DMS 273 treated with DMSO at 0.1 percent for 48 hours (cell line): ENCODE measurements at regions not wholly inside any gene's neighbourhood (a gene's known extent, or its start where the extent isn't known, plus 50 kb on each side); places are given as distances from the start of the nearest gene placed in this dataset.

ENCODE experiments used
- DNase-seq: peaks from one replicate; lab custom pipeline; 2025; lab: John Stamatoyannopoulos, UW

GRCh38 chr2:237150186-237150585, 64.5 kb downstream of the COPS8 start:
- DNase-seq = no peak

DNA sequence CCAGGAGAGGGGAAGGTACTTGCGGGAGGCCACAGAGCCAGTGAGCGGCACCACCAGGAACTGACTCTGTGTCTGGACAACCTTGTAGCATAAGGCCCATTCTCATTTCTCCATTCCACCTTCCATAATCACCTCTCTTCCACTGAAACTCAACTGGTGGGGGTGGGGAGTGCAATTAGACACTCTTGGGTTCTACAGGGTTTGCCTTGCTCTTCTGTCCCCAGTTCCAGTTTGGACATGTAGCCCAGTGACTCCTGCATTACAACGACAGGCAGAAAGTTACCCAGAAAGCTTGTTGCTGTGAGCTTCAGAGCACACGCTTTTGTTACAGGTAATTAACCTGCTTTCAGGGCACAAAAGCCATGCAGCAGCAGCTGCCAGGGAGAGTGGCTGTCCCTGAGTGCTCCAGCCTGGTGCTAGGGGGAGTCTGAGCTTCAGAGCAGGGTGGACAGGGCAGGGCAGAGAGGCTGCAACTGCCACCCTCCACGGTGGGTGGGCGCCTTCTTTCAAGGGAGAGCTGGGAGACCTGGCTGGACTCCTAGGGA, 65.2 kb downstream of the COPS8 start:
- DNase-seq = no peak

DNA sequence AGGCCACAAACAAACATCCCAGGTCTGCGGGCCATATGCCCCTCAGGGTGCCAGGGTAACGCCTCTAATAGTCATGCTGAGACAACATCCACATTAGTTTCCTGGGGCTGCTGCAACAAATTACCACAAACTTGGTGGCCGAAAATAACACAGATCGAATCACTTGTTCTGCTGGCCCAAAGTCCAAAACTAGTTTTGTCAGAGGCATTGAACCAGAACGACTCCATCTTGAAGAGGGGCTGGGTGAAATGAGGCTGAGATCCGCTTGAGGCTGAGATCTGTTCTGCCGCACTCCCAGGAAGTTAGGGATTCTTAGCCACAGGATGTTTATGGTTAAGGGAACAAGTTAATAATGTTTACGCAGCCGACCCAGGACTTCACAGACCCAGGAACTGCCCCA, 66.7 kb downstream of the COPS8 start:
- DNase-seq = no peak

DNA sequence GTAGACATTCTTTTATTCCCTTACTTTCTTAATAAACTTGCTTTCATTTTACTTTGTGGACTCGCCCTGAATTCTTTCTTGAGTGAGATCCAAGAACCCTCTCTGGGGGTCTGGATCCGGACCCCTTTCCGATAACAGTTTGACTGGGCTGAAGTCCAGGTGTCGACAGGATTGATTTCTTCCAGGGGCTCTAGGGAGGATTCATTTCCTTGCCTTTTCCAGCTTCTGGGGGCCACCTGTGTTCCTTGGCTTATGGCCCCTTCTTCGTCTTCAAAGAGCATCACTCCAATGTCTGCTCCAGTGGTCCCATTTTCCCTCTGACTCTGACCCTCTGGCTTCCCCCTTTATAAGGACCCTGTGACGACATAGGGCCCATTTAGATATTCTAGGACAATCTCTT, 67.5 kb downstream of the COPS8 start:
- no peak for DNase-seq

- no peak for DNase-seq
Observed at GRCh38 chr2:237154082-237154638, 68.5 kb downstream of the COPS8 start.

DNA sequence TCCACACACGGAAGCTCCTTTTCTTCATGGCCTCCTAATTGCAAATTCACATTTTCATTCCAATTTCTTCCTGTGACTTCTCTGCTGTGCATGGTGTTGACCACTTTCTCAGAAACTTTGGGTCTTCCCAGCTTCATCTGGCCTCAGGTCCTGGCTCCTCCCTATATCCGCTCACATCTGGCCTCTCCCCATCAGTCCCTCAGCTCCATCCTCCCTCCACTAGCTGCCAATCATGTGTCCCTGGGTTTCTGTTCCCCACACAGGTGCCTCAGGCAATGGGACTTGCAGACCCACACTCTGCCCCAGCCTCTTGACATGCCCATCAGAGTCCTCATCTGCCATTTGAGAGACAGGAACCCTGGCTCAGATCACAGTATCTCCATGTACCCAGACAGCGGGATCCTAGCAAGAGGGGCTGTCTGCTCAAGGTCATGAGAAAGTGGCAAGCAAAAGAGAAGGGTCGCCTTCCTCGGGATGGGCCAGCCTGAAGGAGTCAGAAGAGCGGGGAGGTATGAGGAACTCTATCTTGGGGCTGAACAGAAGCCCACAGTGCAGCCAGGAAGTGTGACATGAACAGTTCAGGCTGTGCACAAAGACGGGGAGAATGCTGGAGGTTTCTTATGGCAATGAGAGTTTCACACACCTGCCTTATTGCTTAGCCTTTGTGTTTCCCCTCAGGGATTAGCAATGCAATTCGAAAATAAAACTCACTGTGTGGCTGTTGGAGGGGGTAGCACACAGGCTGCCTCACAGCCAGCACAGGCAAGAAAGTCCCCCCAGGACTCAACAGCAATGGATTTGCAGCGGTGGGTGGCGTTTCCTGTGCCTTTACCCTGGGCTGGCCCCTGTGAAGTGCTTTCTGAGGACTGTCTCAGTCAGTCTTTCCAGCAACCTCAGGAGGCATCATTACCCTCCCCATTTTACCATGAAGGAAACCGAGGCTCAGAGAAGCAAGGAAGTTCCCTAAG, 69.5 kb downstream of the COPS8 start:
- DNase-seq = no peak

DNA sequence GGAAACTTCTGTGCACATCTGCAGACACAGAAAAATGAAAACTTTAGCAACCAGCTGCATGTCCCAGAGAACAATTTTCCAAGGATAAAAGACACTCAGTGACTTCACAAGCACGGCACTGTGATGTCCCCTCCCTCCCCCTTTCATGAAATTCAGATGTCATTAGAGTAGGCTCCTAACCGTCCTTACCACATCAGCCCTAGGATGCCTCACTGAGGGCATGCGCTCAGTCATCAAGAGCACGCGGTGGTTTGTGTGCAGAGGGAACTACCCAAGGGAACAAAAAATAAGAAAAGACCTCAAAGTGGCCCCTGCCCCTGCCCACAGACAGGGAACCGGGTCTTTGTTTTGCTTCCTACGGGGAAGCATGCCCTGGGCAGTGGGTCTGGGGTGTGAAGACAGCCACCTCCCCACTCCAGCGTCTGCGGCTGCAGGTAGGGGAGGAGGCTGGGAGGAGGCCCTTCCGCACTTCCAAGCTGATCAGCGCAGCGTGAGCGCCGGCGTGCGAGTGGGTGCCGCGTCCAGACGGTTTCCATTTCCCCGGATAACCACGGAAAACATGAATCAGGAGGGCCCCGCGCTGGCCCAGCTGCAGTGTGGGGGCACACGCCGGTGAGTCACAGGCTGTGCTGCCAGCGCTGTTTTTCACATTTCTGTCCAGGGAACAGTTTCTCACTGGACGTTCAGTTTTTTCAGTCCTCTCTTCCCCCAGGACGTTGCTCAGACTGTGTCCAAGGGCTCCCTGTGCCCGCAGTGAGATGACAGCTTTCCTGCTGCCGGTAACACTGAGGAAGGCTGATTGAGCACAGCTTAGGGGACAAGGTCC, 70.6 kb downstream of the COPS8 start:
- DNase-seq = no peak

- DNase-seq = no peak
Observed at GRCh38 chr2:237156857-237157779, 71.4 kb downstream of the COPS8 start.

DNA sequence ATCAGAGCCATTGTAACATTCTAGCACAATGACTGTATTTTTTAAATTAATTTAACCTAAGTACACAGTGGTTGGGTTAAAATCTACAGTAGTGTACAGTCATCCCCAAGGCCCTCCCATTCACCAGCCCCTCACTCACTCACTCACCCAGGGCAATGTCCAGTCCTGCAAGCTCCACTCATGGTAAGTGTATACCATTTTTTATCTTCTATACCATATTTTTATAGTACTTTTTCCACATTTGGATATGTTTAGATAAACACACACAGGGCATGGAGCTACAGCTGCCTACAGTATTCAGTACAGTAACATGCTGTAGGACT, 72.1 kb downstream of the COPS8 start:
- DNase-seq = no peak

- DNase-seq = no peak
Observed at GRCh38 chr2:237158194-237158593, 72.5 kb downstream of the COPS8 start.

- no peak for DNase-seq
Observed at GRCh38 chr2:237159006-237159911, 73.6 kb downstream of the COPS8 start.

GRCh38 chr2:237160271-237160919, 74.7 kb downstream of the COPS8 start:
- no peak for DNase-seq

- DNase-seq = no peak
Observed at GRCh38 chr2:237161189-237161588, 75.5 kb downstream of the COPS8 start.

DNA sequence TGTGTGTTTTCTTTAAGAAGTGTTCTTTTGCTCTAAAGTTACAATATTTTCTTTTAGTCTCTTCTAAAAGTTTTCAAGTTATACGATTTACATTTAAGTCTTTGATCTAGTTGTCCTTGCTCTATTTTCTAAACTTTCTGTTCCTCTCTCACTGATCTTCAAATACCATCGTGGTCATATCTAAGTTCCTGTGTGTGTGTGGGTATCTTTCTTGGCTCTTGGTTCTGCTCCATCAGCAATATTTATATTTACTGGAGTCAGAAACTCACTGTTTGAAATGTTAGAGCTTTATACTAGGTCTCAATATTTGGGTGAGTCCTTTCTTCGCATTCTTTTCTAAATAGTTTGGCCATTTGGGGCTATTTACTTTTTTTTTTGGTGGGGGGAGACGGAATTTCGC, 77.3 kb downstream of the COPS8 start:
- DNase-seq = no peak

- no peak for DNase-seq
Observed at GRCh38 chr2:237164474-237165042, 78.9 kb downstream of the COPS8 start.

DNA sequence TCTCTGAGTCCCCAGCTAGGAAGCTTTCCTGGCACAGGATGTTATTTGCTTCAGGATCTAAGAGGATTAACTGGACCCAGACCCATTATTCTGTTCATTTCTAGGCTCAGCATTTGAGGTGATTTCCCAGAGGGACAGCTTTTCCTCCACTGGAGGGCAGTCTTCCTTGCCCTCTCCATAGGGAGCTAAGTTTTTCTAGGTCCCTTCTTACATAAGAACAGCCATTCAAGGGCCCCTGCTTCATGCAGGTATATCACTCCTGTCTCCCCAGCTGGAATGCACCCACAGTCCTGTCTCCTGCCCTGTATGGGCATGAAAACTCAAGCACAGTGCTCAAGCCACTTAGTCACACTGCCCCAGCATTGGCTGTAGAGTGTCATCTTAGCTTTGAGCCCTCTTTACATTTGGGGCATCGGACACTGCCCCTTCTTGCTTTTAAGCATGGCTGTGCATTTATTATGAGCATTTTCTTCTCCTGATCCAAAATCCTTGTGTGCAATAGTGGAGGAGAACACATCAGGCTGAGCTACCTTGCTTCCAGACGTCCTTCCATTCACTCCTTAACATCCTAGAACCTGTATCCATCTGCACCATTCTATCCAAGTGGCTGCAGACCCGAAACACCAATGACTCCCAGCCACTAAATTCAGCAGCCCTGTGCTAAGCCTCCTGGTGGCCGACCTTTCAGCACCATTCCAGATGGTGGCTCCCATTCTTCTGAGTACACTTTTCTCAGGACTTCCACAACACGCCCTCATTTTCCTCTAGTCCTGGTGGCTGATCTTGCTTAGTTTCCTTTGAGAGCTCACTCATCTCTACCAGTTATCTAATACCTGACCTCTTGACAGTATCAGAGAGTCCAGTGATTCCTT, 80.0 kb downstream of the COPS8 start:
- DNase-seq = no peak

DNA sequence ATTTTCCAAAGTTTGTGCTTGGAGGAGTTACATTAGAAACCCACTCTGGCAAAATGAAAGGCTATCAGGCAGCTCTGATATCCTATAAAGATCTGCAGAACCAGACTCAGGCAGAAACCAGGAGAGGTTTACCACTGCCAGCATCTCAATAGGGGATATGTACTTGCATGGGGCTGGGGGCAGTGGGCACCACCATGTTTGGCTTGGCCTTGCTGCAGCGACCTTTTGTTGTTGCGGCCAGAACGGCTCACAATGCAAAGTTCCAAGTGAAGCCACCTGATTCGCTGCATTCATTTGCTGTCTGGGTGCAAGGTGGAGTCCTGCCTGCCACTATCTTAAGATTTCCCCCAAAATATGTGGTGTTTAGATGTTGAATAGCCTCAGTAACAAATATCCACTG, 81.3 kb downstream of the COPS8 start:
- no peak for DNase-seq

DNA sequence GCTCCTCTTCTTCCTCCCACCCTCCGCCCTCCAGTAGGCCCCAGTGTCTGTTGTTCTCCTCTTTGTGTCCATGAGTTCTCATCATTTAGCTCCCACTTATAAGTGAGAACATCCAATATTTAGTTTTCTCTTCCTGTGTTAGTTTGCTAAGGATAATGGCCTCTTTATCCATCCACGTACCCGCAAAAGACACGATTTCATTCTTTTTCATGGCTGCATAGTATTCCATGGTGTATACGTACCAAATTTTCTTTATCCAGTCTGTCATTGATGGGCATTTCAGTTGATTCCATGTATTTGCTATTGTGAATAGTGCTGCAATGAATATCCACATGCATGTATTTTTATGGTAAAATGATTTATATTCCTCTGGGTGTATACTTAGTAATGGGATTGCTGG, 82.2 kb downstream of the COPS8 start:
- DNase-seq = no peak

- no peak for DNase-seq
Observed at GRCh38 chr2:237170020-237170419, 84.3 kb downstream of the COPS8 start.
